ENCODE measurements at regions not wholly inside any gene's neighbourhood (a gene's known extent, or its start where the extent isn't known, plus 50 kb on each side); places are given as distances from the start of the nearest gene placed in this dataset.

DNA sequence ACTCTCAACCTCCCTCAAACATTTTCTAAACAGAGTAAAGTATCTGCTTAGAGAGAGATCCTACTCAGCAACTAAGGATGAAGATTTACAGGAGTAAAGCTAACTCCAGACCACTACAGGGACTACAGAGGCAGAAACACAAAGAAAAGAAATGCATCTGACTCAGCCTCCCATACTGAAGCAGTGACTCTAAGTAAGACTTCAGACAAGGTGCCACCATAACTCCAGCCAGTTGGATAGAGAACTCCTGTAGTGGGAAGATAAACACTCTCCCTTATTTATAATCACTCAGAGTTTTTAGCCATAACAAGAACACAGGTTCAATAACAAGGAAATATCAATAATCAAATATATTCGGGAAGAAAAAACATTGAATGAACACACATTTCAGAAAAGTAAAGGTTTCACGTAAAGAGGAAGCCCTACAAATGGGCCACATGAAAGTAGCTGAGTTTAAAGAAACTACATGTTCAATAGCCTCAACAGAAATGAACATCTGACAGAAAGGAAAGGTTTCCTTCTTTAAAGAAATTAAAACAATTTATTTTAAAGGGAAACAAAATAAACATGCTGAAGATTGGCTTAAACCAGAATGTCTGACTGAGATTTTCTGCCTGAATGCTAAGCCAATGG is 519.9 kb downstream of the KCNJ3 start:
- H4K20me1 ChIP-seq (replicated peaks; ENCODE audit: control insufficient read depth, insufficient read depth, low read length): no peaks in the 10 kb centered on the region
- H3K9ac ChIP-seq (ENCODE audit: insufficient read depth in 1 of 2, low read depth in 2 of 2, low read length in 2 of 2): no peak overlapping the region
- no peaks in the 10 kb centered on the region for H3K9me3 ChIP-seq (replicated peaks; ENCODE audit: control insufficient read depth, insufficient read depth, low read depth, low read length)
- H3K4me2 ChIP-seq (ENCODE audit: insufficient read depth, low read length): no peak overlapping the region
- no TSS peak for BruUV-seq (replicated peaks)
- TF ChIP-seq NFATC3 (IDR thresholded peaks at IDR 0.05) (no peak), POLR2G (IDR thresholded peaks at IDR 0.05; ENCODE audit: low read depth, low read length) (no peak), RBM34 (IDR thresholded peaks at IDR 0.05; ENCODE audit: borderline replicate concordance, insufficient read depth, low read length) (no peak), NELFE (IDR thresholded peaks at IDR 0.05; ENCODE audit: insufficient read depth, insufficient read length) (no peak)
- no peaks in the 10 kb centered on the region for H3K79me2 ChIP-seq (ENCODE audit: control insufficient read depth, insufficient read depth, low read length)
- DNase-seq (ENCODE audit: extremely low read depth in 1 of 4, low spot score in 3 of 4) (no peak), ATAC-seq (no peak), FAIRE-seq (no peak)
- no peaks in the 10 kb centered on the region for H3K4me1 ChIP-seq (replicated peaks in 1 of 2; ENCODE audit: control insufficient read depth in 2 of 2, insufficient read depth in 2 of 2, low read length in 2 of 2)
- no peak overlapping the region for H3K27ac ChIP-seq (ENCODE audit: extremely low read depth, low read depth, low read length)
- no peaks in the 10 kb centered on the region for H3K36me3 ChIP-seq (ENCODE audit: control insufficient read depth, insufficient read depth, low read length)
- 5% methylated on average over 2 of the region's 2 CpGs for WGBS (ENCODE audit: insufficient coverage, low coverage, missing lambda C conversion rate)
- H2AFZ ChIP-seq (ENCODE audit: low read depth, low read length): no peak overlapping the region
- CTCF ChIA-PET (ENCODE audit: low intra/inter-chr PET ratio): no interaction called here
- H3K9me1 ChIP-seq (ENCODE audit: control insufficient read depth, insufficient read depth, low read length): no peaks in the 10 kb centered on the region
- H3K27me3 ChIP-seq (ENCODE audit: control insufficient read depth in 2 of 2, insufficient read depth in 2 of 2, low read length in 2 of 2): no peaks in the 10 kb centered on the region
- intact Hi-C loops (cut with micrococcal nuclease): no loop called here
- POLR2A ChIA-PET: no interaction called here
- no peak overlapping the region for H3K4me3 ChIP-seq
- in situ Hi-C loops (cut with MboI): no loop called here

DNA sequence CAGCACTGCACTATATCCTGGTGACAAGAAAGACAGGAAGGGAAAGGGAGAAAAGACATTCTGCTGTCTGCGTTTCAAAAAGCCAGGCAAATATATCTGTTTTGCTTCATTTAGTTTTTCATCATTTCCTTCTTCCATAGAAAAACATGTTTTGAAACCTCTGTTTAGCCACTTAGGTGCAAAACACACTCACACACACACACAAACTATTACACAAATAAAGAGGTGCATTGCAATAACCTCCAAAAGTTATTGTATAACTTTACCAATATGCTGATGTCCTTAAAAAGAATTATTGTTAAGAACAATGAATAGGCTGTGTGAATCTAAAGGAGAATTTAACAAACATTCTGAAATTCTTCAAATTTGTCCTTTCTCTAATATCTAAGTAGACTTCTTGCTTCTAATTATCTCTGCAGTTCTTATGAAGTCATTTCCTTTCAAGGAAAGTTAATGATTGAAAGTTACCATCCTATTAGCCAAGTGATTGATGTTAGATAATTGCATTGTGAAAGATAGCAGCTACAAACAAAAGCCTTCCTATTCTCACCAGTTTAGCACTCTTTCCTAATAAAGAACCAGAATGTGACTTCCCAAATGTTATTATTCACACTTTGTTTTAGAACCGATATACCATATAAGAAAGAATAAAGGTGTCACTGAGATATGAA is 516.7 kb downstream of the KCNJ3 start:
- ChIA-PET POLR2A (no interaction called here), CTCF (ENCODE audit: low intra/inter-chr PET ratio) (no interaction called here)
- WGBS (ENCODE audit: insufficient coverage, low coverage, missing lambda C conversion rate): 4% methylated on average over 2 of the region's 2 CpGs
- H4K20me1 ChIP-seq (replicated peaks; ENCODE audit: control insufficient read depth, insufficient read depth, low read length): no peaks in the 10 kb centered on the region
- H3K9me3 ChIP-seq (replicated peaks; ENCODE audit: control insufficient read depth, insufficient read depth, low read depth, low read length): no peaks in the 10 kb centered on the region
- DNase-seq (ENCODE audit: extremely low read depth in 1 of 4, low spot score in 3 of 4) (no peak), FAIRE-seq (no peak), ATAC-seq (no peak)
- in situ Hi-C loops (cut with MboI): no loop called here
- no peaks in the 10 kb centered on the region for H3K79me2 ChIP-seq (ENCODE audit: control insufficient read depth, insufficient read depth, low read length)
- no peaks in the 10 kb centered on the region for H3K9me1 ChIP-seq (ENCODE audit: control insufficient read depth, insufficient read depth, low read length)
- H3K4me3 ChIP-seq: no peak overlapping the region
- H3K4me1 ChIP-seq (replicated peaks in 1 of 2; ENCODE audit: control insufficient read depth in 2 of 2, insufficient read depth in 2 of 2, low read length in 2 of 2): no peaks in the 10 kb centered on the region
- no peak overlapping the region for H3K4me2 ChIP-seq (ENCODE audit: insufficient read depth, low read length)
- no TSS peak for BruUV-seq (replicated peaks)
- no peak overlapping the region for H2AFZ ChIP-seq (ENCODE audit: low read depth, low read length)
- TF ChIP-seq, protein P1, sequence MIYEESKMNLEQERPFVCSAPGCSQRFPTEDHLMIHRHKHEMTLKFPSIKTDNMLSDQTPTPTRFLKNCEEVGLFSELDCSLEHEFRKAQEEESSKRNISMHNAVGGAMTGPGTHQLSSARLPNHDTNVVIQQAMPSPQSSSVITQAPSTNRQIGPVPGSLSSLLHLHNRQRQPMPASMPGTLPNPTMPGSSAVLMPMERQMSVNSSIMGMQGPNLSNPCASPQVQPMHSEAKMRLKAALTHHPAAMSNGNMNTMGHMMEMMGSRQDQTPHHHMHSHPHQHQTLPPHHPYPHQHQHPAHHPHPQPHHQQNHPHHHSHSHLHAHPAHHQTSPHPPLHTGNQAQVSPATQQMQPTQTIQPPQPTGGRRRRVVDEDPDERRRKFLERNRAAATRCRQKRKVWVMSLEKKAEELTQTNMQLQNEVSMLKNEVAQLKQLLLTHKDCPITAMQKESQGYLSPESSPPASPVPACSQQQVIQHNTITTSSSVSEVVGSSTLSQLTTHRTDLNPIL (CRISPR knock-in tag; IDR thresholded peaks at IDR 0.05): no peak
- TF ChIP-seq JUND (IDR thresholded peaks at IDR 0.05; ENCODE audit: borderline replicate concordance, low read depth, low read length) (no peak), JUND (tag; IDR thresholded peaks at IDR 0.05; ENCODE audit: borderline replicate concordance, low read depth, low read length) (no peak), ZNF197 (CRISPR knock-in tag; IDR thresholded peaks at IDR 0.05; ENCODE audit: low read depth) (no peak), TAF15 (IDR thresholded peaks at IDR 0.05; ENCODE audit: low read depth, low read length) (no peak), SMC3 (conservative IDR thresholded peaks at IDR 0.05; ENCODE audit: insufficient read depth, low read depth, low read length) (no peak), PURB (CRISPR knock-in tag; IDR thresholded peaks at IDR 0.05; ENCODE audit: low read depth) (no peak)
- TF ChIP-seq, protein P2, sequence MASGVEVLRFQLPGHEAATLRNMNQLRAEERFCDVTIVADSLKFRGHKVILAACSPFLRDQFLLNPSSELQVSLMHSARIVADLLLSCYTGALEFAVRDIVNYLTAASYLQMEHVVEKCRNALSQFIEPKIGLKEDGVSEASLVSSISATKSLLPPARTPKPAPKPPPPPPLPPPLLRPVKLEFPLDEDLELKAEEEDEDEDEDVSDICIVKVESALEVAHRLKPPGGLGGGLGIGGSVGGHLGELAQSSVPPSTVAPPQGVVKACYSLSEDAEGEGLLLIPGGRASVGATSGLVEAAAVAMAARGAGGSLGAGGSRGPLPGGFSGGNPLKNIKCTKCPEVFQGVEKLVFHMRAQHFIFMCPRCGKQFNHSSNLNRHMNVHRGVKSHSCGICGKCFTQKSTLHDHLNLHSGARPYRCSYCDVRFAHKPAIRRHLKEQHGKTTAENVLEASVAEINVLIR (CRISPR knock-in tag; IDR thresholded peaks at IDR 0.05): no peak
- no peak overlapping the region for H3K27ac ChIP-seq (ENCODE audit: extremely low read depth, low read depth, low read length)
- H3K36me3 ChIP-seq (ENCODE audit: control insufficient read depth, insufficient read depth, low read length): no peaks in the 10 kb centered on the region
- no peak overlapping the region for H3K9ac ChIP-seq (ENCODE audit: insufficient read depth in 1 of 2, low read depth in 2 of 2, low read length in 2 of 2)
- no peaks in the 10 kb centered on the region for H3K27me3 ChIP-seq (ENCODE audit: control insufficient read depth in 2 of 2, insufficient read depth in 2 of 2, low read length in 2 of 2)
- intact Hi-C loops (cut with micrococcal nuclease): no loop called here

Data from K562 (cell line).